ENCODE measurements at regions not wholly inside any gene's neighbourhood (a gene's known extent, or its start where the extent isn't known, plus 50 kb on each side); places are given as distances from the start of the nearest gene placed in this dataset.
"Not testable (repeated sequence)": the region's sequence is repeated elsewhere in the genome, so short reads cannot be mapped to it uniquely, and the experiment has no call there.

DNA sequence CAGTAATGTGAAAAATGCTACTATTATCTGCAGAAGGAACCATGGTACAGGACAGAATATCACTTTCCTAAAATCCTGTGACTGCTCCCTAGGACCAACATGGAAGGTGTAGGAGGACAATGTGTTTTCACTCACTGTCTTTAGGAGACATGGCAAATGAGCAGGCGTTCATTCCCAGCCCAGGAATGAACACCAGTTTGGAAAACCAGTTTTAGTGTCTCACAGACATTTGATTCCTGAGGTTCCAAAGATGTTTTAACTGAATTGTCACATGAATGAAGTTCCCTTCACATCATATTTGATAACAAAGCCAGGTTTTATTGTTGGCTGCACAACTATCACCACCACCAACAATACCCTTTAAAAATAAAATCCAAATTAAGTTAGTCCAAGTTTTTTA is 178.2 kb downstream of the ENC1 start:
- DNase-seq (ENCODE audit: low spot score), result no peak

DNA sequence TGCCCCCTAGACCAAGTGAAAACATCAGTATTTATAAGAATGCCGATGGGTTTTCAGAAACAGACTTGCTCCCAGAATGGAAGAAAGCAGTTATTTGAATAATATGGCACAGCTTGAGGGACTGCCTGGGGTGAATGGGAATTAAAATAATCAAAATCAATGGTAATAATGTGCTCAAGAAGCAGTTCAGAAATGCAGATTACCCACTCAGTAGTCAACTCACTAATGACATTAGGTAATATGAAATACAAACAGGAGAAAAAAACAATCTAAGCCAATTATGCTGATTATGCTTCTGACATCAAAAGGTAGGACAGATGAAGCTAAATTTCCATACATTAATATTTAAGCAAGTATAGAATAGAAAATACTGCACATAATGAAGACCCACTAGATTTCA is 179.3 kb downstream of the ENC1 start:
- DNase-seq (ENCODE audit: low spot score), result no peak

DNA sequence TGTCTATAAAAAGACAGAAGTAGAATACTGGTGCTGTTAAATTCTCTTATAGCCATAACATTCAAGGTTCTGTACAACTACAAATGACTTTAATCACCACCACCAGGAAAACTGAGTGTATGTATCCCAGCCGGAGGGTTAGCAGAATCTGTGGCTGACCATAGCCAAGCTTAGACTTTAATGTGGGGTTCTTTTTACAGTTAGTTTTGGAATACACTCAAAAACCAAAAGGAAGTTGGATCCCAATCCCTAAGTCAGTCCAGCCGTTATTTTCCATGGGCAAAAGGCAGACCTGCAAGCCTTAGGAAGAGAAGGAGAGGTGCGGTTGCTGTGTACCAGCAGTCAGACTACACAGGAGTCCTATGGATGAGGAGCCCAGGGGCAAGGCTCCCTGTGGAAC is 179.8 kb downstream of the ENC1 start:
- DNase-seq (ENCODE audit: low spot score), result no peak

DNA sequence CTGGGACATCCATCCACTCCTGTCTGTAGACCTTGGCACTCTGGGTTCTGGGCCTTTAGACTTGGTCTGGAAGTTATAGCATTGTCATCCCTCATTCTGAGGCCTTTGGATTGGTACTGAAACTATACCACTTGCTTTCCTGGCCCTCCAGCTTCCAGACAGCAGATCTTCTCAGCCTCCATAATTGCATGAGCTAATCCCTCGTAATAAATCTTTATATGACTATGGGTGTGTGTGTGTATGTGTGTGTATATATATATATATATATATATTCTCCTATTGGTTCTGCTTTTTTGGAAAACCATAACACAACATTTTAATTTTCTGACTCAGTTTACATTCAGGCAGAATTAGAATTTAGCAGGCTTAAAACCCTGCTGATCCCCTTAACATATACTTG is 180.5 kb downstream of the ENC1 start:
- DNase-seq (ENCODE audit: low spot score), result no peak

DNA sequence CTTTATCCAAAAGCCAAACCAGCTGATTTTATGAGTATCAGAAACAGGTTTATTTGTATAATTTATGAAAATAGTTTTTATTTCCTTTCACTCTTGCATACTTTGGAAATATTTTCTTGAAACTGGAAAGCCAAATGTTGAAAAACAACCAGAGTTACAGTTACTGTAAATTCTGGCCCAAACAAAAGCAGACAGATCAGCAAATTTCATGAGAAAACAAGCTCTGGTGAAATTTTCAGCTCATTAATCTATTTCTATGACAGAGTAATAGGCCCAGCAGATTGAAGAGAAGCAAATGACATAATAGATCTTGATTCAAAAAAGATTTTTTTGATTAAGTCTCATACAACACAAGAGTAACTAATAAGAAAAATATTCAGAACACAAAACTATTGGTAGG is 182.7 kb downstream of the ENC1 start:
- DNase-seq (ENCODE audit: low spot score), result no peak

- DNase-seq (ENCODE audit: low spot score), result no peak
Observed at GRCh38 chr5:74454263-74455030, 186.1 kb downstream of the ENC1 start.

GRCh38 chr5:74452856-74453255 is 187.7 kb downstream of the ENC1 start:
- DNase-seq (ENCODE audit: low spot score), result no peak

- no peak for DNase-seq (ENCODE audit: low spot score)
Observed at GRCh38 chr5:74450095-74450494, 190.4 kb downstream of the ENC1 start.

GRCh38 chr5:74446725-74447241 is 193.7 kb downstream of the ENC1 start:
- DNase-seq (ENCODE audit: low spot score), result no peak

GRCh38 chr5:74442466-74442865 is 198.1 kb downstream of the ENC1 start:
- DNase-seq (ENCODE audit: low spot score), result no peak

GRCh38 chr5:74441616-74442015 is 198.9 kb downstream of the ENC1 start:
- DNase-seq (ENCODE audit: low spot score), result no peak

DNA sequence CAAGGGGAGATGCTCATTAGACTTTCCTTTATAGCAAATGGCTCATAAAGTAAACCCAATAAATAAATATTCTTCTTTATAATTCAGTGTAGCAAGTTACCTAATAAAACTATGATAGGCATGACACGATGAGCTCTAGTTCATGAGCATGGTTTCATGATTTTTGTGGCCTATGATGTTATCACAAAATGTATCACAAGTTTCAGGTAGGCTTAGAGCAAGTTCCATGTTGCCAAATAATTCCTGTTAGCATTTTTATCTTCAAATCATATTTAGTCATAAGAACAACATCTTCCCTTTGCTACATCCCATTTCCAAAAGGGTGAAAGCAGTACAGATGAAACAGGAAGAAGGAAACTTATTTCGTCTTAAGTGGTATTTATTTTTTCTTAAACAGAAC is 200.2 kb downstream of the ENC1 start:
- no peak for DNase-seq (ENCODE audit: low spot score)

DNA sequence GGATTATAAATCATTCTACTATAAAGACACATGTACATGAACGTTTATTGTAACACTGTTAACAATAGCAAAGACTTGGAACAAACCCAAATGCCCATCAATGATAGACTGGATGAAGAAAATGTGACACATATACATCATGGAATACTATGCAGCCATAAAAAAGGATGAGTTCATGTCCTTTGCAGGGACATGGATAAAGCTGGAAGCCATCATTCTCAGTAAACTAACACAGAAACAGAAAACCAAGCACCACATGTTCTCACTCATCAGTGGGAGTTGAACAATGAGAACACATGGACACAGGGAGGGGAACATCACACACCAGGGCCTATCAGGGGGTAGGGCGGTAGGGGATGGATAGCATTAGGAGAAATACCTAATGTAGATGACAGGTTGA is 202.7 kb downstream of the ENC1 start:
- not testable (repeated sequence) for DNase-seq (ENCODE audit: low spot score)

- no peak for DNase-seq (ENCODE audit: low spot score)
Observed at GRCh38 chr5:74433896-74434829, 206.4 kb downstream of the ENC1 start.

- no peak for DNase-seq (ENCODE audit: low spot score)
Observed at GRCh38 chr5:74433255-74433895, 207.2 kb downstream of the ENC1 start.

GRCh38 chr5:74432721-74433120 is 207.8 kb downstream of the ENC1 start:
- DNase-seq (ENCODE audit: low spot score), result no peak

DNA sequence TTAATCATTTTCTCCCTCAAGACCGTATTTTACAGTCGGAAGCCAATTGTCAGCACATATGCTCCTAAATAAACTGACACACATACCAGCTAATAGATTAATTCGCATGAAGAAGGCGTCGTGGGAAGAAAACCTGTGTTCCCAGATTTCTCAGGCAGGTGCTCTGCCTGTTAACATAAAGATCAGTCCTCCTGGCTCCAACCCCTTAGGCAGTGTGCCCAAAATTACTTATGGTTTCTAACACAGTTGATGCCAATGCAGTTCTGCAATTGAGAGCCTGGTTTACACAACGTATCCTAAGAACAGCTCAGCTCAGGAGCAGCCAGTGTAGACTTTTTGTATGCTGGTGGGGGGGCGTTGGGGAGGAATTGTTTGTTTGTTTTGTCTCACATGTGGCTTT is 208.3 kb downstream of the ENC1 start:
- DNase-seq (ENCODE audit: low spot score), result no peak

DNA sequence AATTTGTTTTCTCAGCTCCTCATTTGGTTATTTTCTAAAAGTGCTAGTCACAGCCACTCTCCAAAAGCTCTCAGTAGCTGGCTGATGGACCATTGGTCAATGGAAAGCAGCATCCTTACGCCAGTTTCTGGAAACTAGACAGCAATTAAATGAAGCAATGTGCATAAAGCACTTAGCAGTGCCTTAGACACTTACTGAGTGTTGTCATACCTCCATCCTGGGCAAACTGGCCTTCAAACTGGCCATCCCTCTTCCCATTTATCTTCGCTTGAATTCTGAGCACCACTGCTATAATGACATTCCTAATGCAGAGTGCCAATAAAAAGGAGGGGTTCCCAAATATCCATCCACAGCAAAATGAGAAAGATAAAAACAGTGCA is 209.2 kb downstream of the ENC1 start:
- DNase-seq (ENCODE audit: low spot score), result no peak

DNA sequence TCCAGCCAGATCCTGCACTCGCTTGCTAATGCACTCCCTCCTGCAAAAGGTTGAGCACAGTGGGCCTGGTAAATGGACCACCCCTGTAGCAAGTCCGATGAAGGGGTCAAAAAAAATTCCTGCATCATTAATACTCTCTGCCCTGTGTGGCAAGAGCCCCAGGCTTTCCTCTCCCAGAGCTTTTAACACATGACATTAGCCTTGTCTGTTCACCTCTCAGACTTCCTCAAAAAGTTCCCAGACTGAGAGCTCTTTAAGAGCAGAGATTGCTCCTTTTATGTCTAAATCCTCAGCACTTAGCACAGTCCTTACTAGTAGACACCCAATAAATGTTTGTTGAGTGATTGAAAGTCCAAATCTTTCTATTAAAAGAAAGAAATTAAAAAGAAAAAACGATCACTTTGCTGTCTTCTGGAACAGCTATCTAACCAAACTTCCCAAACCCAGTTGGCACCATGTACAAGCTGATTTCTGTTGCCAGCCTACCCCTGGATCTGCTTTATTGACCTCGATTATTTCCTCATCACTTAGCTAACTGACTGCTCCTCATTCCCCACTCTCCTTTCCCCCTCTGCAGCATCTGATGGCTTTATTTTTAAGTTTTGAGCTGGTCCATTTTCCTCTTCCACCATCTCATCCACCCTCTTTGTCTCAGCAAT is 209.8 kb downstream of the ENC1 start:
- DNase-seq (ENCODE audit: low spot score), result no peak

DNA sequence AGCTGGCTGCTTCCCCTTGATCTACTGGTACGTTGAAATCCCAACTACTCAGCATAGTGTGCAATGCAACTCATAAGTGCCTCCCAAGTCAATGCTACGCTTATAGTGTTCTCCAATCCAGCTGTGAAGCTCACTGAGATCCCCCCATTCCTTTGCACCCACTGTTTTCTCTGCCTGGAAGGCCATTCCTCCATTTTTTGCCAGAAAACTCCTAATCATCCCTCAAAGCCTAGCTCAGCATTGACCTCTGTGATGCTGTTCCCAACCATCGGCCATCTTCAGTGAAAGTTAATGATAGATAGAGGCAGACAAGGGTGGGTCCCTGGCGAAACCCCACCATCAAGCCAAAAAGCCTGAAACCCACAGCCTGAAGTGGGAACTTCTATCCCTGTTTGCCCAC is 211.0 kb downstream of the ENC1 start:
- no peak for DNase-seq (ENCODE audit: low spot score)

GRCh38 chr5:74428876-74429275 is 211.7 kb downstream of the ENC1 start:
- DNase-seq (ENCODE audit: low spot score), result no peak

DNA sequence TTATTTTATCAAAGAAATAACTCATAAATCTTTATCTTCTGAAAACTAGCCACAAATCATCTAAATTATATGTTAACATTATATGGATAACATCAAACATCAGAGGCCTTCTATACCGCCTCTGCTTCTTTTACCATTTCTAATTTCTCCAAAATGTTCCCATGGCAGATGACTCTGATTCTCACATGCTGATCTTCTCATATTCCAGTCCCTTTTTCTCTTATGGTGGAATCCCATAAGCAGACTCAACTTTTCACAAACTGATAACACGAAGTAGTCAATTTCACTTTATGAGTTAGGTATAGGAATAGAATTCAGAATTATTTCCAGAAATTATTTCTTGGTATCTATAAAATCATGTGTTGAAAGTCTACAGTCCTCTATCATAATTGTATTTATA is 212.3 kb downstream of the ENC1 start:
- no peak for DNase-seq (ENCODE audit: low spot score)
